Fibroblast of mammary gland (primary cell): ENCODE measurements at regions not wholly inside any gene's neighbourhood (a gene's known extent, or its start where the extent isn't known, plus 50 kb on each side); places are given as distances from the start of the nearest gene placed in this dataset.

ENCODE experiments used
- DNase-seq: peaks from one replicate; pipeline ENCODE4 v3.0.0-alpha.2; 2010; ENCODE audit warnings: low read depth
- H3K4me3 ChIP-seq: 2 replicates; pipeline ENCODE4 v1.5.1; 2011; ENCODE audit warnings: low read depth, mild to moderate bottlenecking, low read length, moderate library complexity; ENCODE audit not compliant: control insufficient read depth
- TF ChIP-seq, protein P1 (sequence below): conservative IDR thresholded peaks from 2 replicates; pipeline ENCODE4 v1.5.1; 2011; ENCODE audit warnings: low read depth, low read length, inconsistent platforms; ENCODE audit not compliant: control insufficient read depth, insufficient read depth

DNA sequence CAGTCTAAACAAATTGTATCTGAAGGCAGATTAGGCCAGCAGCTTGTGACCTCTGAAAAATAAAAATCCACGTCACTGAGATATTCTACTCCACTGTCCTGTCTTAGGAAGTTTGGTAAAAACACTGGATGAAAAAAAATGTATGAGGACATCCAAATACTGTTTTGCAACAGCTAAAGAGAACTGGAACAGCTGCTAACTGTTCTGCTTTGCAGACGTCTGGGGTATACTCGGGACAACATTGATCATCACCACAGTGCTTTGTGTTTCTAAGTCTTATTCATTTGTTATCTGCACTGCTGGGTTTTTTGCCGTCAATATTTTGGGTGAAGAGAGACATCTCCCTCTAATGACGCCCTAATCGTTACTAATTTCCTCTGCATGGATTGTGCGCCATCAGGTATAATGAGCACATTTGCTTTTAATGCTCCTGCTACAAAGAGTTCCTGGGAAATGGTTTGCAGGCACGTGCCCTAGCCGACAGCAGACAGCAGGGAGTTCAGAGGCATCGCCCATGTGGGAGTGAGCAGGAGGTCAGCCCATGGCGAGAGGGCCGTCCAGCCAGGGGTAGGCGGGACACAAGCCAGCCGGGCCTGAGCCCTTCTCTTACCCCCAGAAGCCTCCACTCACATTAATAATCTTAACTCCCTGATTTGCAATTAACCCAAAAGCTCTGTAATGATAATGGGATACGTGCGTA lies 87.0 kb downstream of the CBLN1 start:
- H3K4me3 ChIP-seq: no peak overlapping the region
- TF ChIP-seq, protein P1, sequence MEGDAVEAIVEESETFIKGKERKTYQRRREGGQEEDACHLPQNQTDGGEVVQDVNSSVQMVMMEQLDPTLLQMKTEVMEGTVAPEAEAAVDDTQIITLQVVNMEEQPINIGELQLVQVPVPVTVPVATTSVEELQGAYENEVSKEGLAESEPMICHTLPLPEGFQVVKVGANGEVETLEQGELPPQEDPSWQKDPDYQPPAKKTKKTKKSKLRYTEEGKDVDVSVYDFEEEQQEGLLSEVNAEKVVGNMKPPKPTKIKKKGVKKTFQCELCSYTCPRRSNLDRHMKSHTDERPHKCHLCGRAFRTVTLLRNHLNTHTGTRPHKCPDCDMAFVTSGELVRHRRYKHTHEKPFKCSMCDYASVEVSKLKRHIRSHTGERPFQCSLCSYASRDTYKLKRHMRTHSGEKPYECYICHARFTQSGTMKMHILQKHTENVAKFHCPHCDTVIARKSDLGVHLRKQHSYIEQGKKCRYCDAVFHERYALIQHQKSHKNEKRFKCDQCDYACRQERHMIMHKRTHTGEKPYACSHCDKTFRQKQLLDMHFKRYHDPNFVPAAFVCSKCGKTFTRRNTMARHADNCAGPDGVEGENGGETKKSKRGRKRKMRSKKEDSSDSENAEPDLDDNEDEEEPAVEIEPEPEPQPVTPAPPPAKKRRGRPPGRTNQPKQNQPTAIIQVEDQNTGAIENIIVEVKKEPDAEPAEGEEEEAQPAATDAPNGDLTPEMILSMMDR: no peak
- no peak for DNase-seq

DNA sequence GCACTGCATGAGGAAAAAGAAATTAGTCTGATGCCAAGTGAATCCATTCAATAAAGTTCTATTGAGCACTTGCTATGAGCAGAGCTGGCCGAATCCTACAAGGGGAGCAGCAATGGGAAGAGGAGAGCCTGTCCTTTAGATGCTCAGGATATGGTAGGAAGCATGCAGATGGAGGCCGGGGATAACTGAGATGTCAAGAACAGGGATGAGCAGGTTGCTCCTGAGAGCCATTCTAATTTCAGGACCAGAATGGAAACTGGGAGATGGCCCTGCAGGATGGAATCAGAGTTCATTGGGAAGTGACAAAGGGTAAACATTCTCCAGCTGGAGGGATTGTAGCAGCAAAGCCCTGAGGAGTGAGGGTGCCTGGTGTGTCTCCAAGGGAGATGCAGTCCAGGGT lies 88.0 kb downstream of the CBLN1 start:
- DNase-seq: no peak
- TF ChIP-seq, protein P1: no peak
- no peak overlapping the region for H3K4me3 ChIP-seq

DNA sequence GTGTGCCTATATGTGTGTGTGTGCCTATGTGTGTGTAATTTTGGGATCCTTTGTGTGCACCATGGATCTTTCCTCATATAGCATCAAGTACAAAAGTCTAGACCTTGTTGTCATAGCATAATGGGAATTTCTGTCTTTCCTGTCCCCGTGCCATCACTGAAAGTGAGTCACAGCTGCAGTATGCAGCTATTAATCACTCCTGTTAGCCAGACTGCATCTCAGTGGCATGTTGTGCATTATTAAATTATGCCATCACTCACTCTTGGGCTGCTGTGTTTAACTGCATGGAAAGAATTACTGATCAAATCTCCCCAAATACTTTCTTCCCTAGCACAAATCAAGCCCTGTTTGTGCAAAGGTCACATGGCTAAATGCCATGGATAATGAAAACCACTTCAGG lies 92.4 kb downstream of the CBLN1 start:
- no peak for DNase-seq
- TF ChIP-seq, protein P1: no peak
- no peak overlapping the region for H3K4me3 ChIP-seq

DNA sequence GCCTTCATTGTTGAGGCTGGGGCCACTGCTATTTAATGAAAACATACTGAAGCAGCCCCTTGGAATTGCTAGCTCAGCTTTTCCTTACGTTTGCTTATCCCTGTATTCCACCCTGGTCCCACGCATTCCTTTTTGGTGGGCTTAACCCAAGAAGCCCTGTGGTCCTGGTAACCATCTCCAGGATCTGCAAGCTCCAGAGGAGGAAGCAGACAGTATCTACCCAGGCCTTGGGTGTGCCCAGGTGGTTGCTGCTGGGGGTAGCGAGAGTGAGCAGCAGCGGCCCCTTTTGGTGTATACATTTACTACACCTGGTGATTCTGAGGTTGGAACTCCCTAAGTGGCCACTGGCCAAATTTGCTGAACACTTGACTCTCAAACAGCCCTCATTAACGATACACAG lies 97.7 kb downstream of the CBLN1 start:
- TF ChIP-seq, protein P1: peak; percentile 34
- no peak overlapping the region for H3K4me3 ChIP-seq
- DNase-seq: peak; percentile 6

DNA sequence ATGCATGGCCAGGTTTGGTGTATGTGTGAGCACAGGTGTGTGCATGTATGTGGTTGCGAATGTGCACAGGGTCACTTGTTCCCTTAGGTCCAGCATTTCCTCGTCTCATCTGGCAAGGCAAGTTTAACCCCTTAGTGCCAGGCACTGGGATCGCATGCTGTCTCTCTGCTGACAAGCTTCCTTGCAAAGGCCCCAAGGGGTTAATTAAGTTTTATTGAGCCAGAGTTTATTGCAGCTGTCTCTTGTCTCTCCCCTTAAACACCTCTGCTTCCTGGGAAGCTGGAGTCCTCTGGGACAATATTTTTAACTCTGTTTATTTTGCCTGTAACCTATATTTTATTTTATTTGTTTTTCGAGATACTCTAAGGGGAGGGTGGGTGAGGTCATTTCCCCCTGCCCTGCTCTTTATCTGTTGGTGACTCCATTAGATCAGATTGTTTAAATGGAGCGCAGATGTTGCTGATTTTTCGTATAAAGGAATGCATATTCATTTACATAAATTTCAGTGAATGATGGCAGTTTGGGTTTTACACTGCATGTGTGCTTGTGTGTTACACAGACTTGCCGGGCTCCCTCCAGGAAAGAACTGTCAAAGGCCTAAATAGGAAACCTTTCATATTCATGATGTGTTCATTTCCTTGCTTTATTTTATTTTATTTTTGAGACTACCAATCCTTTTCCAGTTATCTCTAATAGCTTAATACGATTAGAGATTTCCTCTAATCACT lies 99.7 kb downstream of the CBLN1 start:
- no peak for DNase-seq
- H3K4me3 ChIP-seq: no peak overlapping the region
- TF ChIP-seq, protein P1: no peak

DNA sequence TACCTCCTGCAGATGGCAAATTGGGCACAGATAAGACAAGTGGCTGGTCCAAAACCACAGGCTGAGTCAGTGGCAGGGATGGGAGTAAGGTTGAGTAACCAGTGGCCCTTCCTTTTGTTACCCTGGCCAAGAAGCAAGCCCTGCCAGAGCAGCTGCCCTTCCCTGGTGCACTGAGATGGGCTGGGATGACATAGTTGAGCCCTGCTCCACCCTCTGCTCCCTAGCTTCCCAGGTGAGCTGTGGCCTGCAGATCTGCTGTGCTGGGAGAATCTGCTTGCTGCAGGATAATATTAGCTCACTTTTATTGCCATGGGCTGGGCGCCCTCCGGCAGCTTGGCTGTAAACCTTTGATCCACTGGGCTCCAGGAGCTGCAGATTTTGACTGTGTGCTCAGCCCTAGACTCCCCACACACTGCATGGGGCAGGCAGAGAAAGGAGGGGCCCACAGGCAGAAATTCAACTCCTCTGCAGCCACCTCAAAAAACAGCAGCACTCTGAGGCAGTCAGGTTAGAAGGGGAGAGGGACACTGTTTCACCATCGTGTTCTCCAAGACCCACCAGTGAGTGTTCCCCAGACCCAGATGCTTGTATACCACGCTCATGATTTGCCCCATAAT lies 101.8 kb downstream of the CBLN1 start:
- TF ChIP-seq, protein P1: no peak
- H3K4me3 ChIP-seq: no peak overlapping the region

More for the DNA sequence above, 101.8 kb downstream of the CBLN1 start:
- DNase-seq: no peak
